EL (cell line): ENCODE measurements at regions not wholly inside any gene's neighbourhood (a gene's known extent, or its start where the extent isn't known, plus 50 kb on each side); places are given as distances from the start of the nearest gene placed in this dataset.

Source experiments
- DNase-seq: peaks from one replicate; pipeline ENCODE4 v3.0.0-alpha.2; 2016

DNA sequence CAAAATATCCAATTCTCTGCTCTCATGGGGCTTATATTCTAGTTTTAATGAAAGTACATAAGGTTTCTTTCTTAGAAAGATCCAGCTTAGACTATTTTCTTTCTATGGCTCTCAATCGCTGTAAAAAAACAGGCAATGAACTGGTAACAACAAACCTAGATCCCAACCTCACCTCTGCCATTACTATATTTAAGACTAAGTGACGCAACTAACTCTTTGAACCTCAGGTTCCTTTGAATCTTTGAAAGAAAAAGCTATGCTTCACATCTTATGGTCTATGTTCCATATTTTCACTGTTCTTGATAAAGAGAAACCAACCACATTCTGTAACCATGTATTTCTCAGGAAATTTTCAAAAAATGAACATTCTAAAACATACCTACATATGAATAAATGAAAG, 88.5 kb downstream of the ELAPOR2 start:
- DNase-seq, result no peak

GRCh38 chr7:86970547-86970946, 88.9 kb downstream of the ELAPOR2 start:
- DNase-seq, result no peak

DNA sequence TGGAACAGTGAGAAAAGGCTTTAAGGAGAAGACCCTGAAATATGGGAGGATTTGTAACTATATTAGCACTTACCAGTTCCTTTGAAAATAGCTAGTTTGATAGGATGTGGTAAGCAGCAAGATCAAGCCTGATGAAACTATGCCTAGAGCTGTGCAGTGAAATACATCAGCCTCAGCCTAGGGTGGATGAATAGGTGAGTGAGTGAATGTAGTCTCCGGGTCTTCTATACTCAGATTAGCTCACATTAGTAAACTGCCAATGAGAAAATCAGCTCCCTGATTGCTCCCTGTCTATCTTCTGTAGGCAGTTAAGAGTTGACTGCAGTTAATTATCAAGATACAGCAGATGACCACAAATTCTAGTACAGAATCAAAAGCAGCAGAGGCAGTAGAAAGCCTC, 89.6 kb downstream of the ELAPOR2 start:
- DNase-seq, result no peak

DNA sequence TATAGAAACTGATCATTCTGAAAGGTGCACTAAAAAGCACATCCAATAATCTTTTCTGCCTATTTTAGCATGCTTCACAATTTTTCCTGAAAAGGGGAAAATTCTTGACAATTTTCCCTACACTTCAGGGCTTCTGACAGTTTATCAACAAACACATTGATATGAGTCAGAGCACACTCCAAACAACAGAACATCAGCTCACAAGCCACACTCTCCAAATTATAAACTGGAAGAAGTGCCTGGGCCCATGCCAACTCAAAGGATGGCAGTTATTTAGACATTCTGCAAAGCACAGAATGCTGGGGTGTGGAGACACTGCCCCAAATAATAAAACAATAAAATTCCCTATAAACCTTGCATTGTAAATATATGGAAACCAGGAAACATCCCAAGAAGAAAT, 90.8 kb downstream of the ELAPOR2 start:
- DNase-seq, result no peak

DNA sequence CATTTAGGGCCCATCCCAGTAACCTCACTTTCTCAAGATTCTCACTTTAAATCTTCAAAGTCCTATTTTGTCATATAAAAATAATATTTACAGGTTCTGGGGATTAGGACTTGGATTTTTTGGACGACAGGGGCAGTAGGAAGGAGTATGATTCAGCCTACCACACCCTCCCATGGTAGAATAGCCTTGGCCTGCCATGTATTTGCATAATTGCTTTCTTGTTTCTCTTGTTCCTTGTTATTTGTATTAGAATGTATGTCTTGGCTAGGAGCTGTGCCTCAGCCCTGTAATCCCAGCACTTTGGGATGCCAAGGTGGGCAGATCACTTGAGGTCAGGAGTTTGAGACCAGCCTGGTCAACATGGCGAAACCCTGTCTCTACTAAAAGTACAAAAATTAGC, 92.5 kb downstream of the ELAPOR2 start:
- no peak for DNase-seq

GRCh38 chr7:86965727-86966120, 93.7 kb downstream of the ELAPOR2 start:
- DNase-seq, result no peak

GRCh38 chr7:86964973-86965726, 94.3 kb downstream of the ELAPOR2 start:
- no peak for DNase-seq

GRCh38 chr7:86963599-86964230, 95.7 kb downstream of the ELAPOR2 start:
- DNase-seq, result no peak

- DNase-seq, result no peak
Observed at GRCh38 chr7:86962623-86963022, 96.8 kb downstream of the ELAPOR2 start.

DNA sequence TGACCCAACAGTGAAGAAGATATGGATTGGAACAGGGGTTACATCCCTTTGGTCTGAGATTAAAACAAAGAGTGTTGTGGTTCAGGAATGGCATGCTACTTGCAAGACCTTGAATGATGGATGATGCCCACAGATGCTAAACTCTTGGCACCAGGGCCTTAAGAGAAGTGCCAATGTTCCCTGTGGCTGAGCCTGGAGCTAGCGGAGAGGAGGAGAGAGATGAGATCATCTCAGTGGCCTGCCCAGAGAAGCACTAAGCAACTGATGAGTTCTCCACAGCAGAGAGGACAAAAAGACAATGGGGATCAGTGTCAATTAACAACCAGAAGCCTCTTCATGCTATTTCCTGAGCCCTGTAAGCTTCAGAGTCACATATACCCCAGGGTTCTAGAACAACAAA, 97.8 kb downstream of the ELAPOR2 start:
- no peak for DNase-seq

DNA sequence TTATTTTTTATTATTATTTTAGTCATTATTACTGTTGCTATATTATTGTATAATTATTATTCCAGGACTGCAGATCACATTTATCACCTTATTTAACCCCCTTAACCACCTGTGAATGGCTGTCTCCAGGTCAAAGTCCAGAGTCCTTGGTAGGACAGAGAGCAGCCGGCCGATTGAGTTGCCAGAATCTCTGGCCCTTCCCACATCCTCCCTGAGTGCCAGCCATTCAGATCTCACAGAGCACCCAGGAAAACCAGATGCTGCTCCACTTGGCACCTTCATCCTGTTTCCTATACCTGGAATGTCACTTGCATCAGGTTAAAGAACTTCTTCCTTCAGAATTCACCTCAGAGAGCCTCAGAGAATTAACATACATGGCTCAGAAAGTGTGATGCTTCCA, 101.1 kb downstream of the ELAPOR2 start:
- DNase-seq, result no peak

- DNase-seq, result no peak
Observed at GRCh38 chr7:86956567-86956966, 102.9 kb downstream of the ELAPOR2 start.

GRCh38 chr7:86955895-86956503, 103.5 kb downstream of the ELAPOR2 start:
- no peak for DNase-seq

DNA sequence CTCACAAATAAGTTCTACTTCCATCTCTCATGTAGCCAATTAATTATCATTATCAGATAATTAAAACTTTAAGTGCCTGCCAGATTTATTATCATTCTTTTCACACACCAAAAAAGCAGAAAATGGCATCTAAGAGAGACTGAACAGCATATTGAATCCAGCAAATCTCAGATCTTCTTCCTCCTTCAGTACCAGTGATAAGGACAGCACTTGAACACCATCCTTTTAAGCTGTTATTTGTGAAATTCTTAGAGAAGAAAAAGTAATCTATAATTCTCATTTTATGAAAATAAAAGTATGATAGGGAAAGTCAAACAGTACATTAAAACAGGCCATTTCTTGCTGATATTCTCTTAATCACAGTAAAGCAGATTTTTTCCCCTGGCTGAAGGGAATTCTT, 104.5 kb downstream of the ELAPOR2 start:
- DNase-seq, result no peak

GRCh38 chr7:86953653-86954336, 105.7 kb downstream of the ELAPOR2 start:
- no peak for DNase-seq

GRCh38 chr7:86953219-86953618, 106.2 kb downstream of the ELAPOR2 start:
- DNase-seq, result no peak

- no peak for DNase-seq
Observed at GRCh38 chr7:86951895-86952294, 107.6 kb downstream of the ELAPOR2 start.

- no peak for DNase-seq
Observed at GRCh38 chr7:86950944-86951343, 108.5 kb downstream of the ELAPOR2 start.

DNA sequence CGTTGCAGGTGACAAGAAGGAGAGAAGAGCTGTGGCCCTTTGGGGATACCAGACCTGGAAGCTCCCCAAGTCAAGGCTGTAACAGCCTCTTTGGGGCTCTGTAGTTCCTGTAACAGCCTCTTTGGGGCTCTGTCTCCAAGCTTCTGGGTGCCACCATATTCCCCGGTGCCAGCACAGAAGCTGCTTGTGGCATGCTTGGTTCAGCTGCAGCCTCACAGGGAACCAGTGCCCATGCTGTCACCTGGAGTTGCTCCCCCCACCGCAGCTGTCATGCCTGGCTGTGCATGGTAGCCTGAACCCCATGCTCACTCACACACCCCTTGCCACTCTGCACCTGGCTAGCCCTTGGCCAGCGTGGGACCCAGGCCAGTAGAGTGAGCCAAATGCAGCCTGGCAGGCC, 109.1 kb downstream of the ELAPOR2 start:
- DNase-seq, result no peak

DNA sequence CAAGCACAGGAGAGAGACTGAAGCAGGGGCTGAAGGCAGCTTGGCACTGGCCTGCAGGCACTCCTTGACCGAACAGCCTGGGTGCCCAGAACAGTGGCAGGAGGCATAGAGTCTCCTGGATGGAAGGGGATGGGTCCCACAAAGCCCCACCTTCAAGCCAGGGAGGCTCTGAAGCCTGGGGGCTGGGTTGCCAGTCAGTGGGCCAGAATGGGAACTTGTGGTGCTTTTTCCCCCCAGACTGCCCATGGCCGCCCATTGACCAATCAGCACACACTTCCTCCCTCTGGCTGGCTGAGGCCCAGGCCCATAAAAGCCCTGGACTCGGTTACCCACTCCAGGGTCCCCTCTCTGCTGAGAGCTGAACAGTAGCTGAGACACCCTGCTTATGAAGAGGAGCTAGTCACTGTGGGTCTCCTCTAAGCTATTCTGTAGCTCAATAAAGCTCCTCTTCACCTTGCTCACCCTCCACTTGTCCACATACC, 109.6 kb downstream of the ELAPOR2 start:
- no peak for DNase-seq

DNA sequence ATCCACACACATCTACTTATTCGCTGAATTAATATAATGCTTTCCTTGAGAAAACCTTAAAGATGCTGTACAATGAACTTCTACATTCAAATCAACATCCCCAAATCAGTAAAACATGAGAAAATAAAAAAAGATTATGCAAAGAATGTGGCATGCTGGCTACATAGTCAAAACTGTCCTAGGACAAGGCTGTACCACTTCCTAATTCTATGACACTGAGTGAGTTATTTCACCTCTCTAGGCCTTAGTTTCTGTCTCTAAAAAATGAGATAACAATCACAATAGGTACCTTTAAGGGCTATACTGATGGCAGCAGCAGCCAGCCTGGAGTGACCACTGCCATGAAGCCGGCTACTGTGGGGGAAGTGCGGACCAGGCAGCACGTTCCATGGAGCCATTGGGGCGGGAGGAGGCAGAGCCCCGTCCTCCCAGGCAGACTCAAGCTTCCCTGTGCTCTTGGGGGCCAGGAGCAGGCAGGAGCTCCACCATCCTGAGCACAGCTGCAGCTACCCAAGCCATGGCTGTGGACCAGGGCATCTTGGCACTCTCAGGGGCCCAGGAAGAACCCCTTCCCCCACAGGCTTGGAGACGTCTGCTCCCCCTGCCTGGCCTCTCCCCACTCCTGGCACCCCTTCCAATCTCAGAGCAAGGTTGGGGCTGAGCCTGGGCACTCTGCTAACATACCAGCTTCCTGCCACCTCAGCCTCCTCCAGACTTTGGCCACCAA, 110.2 kb downstream of the ELAPOR2 start:
- DNase-seq, result no peak

GRCh38 chr7:86947929-86948328, 111.5 kb downstream of the ELAPOR2 start:
- DNase-seq, result no peak

DNA sequence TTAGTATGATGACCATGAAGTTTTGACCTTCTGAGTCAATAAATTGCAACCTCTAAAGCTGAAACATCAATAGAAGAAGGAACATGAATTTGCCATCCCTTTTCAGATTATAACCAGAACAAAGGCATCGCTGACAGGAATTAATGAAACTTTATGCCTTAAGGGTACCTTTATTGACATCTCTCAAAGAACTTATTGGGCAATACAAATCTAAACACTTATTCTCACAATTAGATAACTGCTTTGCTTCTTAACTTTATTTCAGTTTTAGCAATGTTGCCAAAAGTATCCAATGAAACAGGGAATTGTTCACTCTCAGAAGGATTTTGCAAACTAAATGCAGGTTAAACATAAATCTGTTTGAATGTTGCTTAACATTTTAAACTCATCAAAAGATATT, 116.0 kb downstream of the ELAPOR2 start:
- DNase-seq, result no peak
